ENCODE measurements at regions not wholly inside any gene's neighbourhood (a gene's known extent, or its start where the extent isn't known, plus 50 kb on each side); places are given as distances from the start of the nearest gene placed in this dataset.

GRCh38 chr3:88248658-88249057, 98.9 kb downstream of the C3orf38 start:
- Histone ChIP-seq H3K4me3 (no peak overlapping the region), H4K20me1 (replicated peaks; ENCODE audit: insufficient read depth) (no peaks in the 10 kb centered on the region), H3K27ac (ENCODE audit: low read depth) (no peak overlapping the region), H3K27me3 (ENCODE audit: insufficient read depth) (no peaks in the 10 kb centered on the region), H3K4me2 (no peak overlapping the region), H2AFZ (no peak overlapping the region), H3K79me2 (replicated peaks; ENCODE audit: insufficient read depth) (no peaks in the 10 kb centered on the region), H3K9me2 (ENCODE audit: insufficient read depth) (peaks cover 9% of the 10 kb centered on the region; the same call in 1 of the 2 replicates), H3F3A (replicated peaks; ENCODE audit: low read depth) (no peaks in the 10 kb centered on the region), H3K4me1 (ENCODE audit: insufficient read depth) (no peaks in the 10 kb centered on the region), H3K36me3 (ENCODE audit: insufficient read depth) (no peaks in the 10 kb centered on the region)
- no peak for DNase-seq (ENCODE audit: low spot score)
- Mint-ChIP-seq H3K27ac (no peak overlapping the region), H3K27me3 (ENCODE audit: insufficient read depth, low read depth, poor library complexity) (peaks cover 2% of the 10 kb centered on the region), H3K4me1 (no peaks in the 10 kb centered on the region), H3K36me3 (ENCODE audit: low read depth) (peaks cover 18% of the 10 kb centered on the region), H3K4me3 (no peak overlapping the region), H3K9me3 (peaks cover 24% of the 10 kb centered on the region)
- no peak for TF ChIP-seq ETS1 (IDR thresholded peaks at IDR 0.05)
- no peak for TF ChIP-seq CREB1 (CRISPR knock-in tag; IDR thresholded peaks at IDR 0.05; ENCODE audit: low read depth)
- no peak for TF ChIP-seq EZH2 (IDR thresholded peaks at IDR 0.05; ENCODE audit: low read depth, unreplicated experiment)
- no peak for TF ChIP-seq EZH2phosphoT487 (IDR thresholded peaks at IDR 0.05; ENCODE audit: unreplicated experiment)
- TF ChIP-seq, protein P1, sequence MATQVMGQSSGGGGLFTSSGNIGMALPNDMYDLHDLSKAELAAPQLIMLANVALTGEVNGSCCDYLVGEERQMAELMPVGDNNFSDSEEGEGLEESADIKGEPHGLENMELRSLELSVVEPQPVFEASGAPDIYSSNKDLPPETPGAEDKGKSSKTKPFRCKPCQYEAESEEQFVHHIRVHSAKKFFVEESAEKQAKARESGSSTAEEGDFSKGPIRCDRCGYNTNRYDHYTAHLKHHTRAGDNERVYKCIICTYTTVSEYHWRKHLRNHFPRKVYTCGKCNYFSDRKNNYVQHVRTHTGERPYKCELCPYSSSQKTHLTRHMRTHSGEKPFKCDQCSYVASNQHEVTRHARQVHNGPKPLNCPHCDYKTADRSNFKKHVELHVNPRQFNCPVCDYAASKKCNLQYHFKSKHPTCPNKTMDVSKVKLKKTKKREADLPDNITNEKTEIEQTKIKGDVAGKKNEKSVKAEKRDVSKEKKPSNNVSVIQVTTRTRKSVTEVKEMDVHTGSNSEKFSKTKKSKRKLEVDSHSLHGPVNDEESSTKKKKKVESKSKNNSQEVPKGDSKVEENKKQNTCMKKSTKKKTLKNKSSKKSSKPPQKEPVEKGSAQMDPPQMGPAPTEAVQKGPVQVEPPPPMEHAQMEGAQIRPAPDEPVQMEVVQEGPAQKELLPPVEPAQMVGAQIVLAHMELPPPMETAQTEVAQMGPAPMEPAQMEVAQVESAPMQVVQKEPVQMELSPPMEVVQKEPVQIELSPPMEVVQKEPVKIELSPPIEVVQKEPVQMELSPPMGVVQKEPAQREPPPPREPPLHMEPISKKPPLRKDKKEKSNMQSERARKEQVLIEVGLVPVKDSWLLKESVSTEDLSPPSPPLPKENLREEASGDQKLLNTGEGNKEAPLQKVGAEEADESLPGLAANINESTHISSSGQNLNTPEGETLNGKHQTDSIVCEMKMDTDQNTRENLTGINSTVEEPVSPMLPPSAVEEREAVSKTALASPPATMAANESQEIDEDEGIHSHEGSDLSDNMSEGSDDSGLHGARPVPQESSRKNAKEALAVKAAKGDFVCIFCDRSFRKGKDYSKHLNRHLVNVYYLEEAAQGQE (IDR thresholded peaks at IDR 0.05; ENCODE audit: unreplicated experiment) = no peak
- no peak for TF ChIP-seq ZNF331 (CRISPR knock-in tag; IDR thresholded peaks at IDR 0.05; ENCODE audit: low read depth)
- TF ChIP-seq, protein P2, sequence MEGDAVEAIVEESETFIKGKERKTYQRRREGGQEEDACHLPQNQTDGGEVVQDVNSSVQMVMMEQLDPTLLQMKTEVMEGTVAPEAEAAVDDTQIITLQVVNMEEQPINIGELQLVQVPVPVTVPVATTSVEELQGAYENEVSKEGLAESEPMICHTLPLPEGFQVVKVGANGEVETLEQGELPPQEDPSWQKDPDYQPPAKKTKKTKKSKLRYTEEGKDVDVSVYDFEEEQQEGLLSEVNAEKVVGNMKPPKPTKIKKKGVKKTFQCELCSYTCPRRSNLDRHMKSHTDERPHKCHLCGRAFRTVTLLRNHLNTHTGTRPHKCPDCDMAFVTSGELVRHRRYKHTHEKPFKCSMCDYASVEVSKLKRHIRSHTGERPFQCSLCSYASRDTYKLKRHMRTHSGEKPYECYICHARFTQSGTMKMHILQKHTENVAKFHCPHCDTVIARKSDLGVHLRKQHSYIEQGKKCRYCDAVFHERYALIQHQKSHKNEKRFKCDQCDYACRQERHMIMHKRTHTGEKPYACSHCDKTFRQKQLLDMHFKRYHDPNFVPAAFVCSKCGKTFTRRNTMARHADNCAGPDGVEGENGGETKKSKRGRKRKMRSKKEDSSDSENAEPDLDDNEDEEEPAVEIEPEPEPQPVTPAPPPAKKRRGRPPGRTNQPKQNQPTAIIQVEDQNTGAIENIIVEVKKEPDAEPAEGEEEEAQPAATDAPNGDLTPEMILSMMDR (conservative IDR thresholded peaks at IDR 0.05; ENCODE audit: low read depth in 2 of 2) = no peak
- TF ChIP-seq NANOG (IDR thresholded peaks at IDR 0.05; ENCODE audit: borderline replicate concordance) = no peak
- no peak for TF ChIP-seq STAT1 (IDR thresholded peaks at IDR 0.05; ENCODE audit: unreplicated experiment)
- no peak for TF ChIP-seq ZNF114 (CRISPR knock-in tag; IDR thresholded peaks at IDR 0.05)
- TF ChIP-seq JUNB (IDR thresholded peaks at IDR 0.05; ENCODE audit: unreplicated experiment) = no peak
- TF ChIP-seq POLR2AphosphoS5 (IDR thresholded peaks at IDR 0.05; ENCODE audit: low read depth) = no peak
- TF ChIP-seq, protein P3, sequence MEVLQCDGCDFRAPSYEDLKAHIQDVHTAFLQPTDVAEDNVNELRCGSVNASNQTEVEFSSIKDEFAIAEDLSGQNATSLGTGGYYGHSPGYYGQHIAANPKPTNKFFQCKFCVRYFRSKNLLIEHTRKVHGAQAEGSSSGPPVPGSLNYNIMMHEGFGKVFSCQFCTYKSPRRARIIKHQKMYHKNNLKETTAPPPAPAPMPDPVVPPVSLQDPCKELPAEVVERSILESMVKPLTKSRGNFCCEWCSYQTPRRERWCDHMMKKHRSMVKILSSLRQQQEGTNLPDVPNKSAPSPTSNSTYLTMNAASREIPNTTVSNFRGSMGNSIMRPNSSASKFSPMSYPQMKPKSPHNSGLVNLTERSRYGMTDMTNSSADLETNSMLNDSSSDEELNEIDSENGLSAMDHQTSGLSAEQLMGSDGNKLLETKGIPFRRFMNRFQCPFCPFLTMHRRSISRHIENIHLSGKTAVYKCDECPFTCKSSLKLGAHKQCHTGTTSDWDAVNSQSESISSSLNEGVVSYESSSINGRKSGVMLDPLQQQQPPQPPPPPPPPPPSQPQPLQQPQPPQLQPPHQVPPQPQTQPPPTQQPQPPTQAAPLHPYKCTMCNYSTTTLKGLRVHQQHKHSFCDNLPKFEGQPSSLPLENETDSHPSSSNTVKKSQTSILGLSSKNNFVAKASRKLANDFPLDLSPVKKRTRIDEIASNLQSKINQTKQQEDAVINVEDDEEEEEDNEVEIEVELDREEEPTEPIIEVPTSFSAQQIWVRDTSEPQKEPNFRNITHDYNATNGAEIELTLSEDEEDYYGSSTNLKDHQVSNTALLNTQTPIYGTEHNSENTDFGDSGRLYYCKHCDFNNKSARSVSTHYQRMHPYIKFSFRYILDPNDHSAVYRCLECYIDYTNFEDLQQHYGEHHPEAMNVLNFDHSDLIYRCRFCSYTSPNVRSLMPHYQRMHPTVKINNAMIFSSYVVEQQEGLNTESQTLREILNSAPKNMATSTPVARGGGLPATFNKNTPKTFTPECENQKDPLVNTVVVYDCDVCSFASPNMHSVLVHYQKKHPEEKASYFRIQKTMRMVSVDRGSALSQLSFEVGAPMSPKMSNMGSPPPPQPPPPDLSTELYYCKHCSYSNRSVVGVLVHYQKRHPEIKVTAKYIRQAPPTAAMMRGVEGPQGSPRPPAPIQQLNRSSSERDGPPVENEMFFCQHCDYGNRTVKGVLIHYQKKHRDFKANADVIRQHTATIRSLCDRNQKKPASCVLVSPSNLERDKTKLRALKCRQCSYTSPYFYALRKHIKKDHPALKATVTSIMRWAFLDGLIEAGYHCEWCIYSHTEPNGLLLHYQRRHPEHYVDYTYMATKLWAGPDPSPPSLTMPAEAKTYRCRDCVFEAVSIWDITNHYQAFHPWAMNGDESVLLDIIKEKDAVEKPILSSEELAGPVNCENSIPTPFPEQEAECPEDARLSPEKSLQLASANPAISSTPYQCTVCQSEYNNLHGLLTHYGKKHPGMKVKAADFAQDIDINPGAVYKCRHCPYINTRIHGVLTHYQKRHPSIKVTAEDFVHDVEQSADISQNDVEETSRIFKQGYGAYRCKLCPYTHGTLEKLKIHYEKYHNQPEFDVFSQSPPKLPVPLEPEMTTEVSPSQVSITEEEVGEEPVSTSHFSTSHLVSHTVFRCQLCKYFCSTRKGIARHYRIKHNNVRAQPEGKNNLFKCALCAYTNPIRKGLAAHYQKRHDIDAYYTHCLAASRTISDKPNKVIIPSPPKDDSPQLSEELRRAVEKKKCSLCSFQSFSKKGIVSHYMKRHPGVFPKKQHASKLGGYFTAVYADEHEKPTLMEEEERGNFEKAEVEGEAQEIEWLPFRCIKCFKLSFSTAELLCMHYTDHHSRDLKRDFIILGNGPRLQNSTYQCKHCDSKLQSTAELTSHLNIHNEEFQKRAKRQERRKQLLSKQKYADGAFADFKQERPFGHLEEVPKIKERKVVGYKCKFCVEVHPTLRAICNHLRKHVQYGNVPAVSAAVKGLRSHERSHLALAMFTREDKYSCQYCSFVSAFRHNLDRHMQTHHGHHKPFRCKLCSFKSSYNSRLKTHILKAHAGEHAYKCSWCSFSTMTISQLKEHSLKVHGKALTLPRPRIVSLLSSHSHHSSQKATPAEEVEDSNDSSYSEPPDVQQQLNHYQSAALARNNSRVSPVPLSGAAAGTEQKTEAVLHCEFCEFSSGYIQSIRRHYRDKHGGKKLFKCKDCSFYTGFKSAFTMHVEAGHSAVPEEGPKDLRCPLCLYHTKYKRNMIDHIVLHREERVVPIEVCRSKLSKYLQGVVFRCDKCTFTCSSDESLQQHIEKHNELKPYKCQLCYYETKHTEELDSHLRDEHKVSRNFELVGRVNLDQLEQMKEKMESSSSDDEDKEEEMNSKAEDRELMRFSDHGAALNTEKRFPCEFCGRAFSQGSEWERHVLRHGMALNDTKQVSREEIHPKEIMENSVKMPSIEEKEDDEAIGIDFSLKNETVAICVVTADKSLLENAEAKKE (CRISPR knock-in tag; IDR thresholded peaks at IDR 0.05) = no peak
- ATAC-seq = no peak

All from GM23338 (cell line).